Right hindlimb (tissue), 1 donor: ENCODE measurements at regions not wholly inside any gene's neighbourhood (a gene's known extent, or its start where the extent isn't known, plus 50 kb on each side); places are given as distances from the start of the nearest gene placed in this dataset.
"Not testable (repeated sequence)": the region's sequence is repeated elsewhere in the genome, so short reads cannot be mapped to it uniquely, and the experiment has no call there.

Experiments used
- DNase-seq: peaks from one replicate; pipeline ENCODE4 v3.0.0-alpha.2; 2018

- DNase-seq: no peak
These were observed 431.8 kb upstream of the CCDC54 start for GRCh38 chr3:106945435-106945834.

- DNase-seq: no peak
These were observed 430.4 kb upstream of the CCDC54 start for GRCh38 chr3:106946866-106947265.

GRCh38 chr3:106957029-106957428 lies 420.2 kb upstream of the CCDC54 start:
- DNase-seq: no peak

GRCh38 chr3:106962993-106963392 lies 414.2 kb upstream of the CCDC54 start:
- no peak for DNase-seq

- DNase-seq: no peak
These were observed 413.8 kb upstream of the CCDC54 start for GRCh38 chr3:106963442-106963841.

GRCh38 chr3:106965307-106965706 lies 411.9 kb upstream of the CCDC54 start:
- no peak for DNase-seq

GRCh38 chr3:106969596-106969995 lies 407.6 kb upstream of the CCDC54 start:
- no peak for DNase-seq

DNA sequence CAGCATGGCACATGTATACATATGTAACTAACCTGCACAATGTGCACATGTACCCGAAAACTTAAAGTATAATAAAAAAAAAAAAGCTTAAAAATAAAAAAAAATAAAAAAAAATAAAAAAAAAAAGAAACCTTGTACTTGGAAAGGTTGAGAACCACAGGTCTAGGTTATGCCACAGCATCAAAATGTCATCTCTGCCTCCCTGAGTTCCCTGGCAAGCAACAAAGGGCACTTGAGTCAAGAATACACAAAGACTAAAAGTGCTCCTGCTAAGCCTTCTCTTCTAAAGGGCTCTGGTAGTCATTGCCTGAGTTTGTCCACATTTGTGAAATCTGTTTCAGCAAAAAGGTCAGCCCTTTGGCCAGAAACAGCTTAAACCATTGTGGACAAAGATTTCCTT lies 395.8 kb upstream of the CCDC54 start:
- DNase-seq: no peak

DNA sequence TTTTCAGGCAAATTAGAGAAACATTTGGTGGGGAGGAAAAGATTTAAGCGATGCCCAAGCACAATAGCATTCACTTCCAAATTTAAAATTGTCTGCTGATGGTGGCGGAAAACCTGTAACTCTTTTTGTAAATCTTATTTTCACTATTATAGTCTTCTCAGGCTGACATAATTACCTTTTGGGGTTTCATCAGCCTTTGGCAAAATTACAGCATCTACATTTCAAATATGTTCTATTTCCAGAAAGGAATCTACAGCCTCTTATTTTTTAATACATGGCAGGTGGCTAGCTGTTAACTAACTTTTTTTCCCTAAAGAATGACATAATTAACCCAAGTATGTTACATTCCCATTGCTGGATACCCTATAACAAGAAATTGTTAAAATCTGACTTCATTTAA lies 391.5 kb upstream of the CCDC54 start:
- no peak for DNase-seq

- DNase-seq: not testable (repeated sequence)
These were observed 378.2 kb upstream of the CCDC54 start for GRCh38 chr3:106998841-106999682.

- DNase-seq: no peak
These were observed 375.6 kb upstream of the CCDC54 start for GRCh38 chr3:107001635-107002034.

DNA sequence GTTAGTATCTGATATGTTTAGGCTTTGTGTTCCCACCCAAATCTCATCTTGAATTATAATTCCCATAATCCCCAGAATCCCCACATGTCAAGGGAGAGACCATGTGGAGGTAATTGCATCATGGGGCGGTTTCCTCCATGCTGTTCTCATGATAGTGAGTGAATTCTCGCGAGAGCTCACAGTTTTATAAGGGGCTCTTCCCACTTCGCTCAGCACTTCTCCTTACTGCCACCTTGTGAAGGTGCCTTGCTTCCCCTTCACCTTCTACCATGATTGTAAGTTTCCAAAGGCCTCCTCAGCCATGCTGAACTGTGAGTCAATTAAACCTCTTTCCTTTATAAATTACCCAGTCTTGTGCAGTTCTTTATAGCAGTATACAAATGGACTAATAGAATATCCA lies 371.9 kb upstream of the CCDC54 start:
- not testable (repeated sequence) for DNase-seq

DNA sequence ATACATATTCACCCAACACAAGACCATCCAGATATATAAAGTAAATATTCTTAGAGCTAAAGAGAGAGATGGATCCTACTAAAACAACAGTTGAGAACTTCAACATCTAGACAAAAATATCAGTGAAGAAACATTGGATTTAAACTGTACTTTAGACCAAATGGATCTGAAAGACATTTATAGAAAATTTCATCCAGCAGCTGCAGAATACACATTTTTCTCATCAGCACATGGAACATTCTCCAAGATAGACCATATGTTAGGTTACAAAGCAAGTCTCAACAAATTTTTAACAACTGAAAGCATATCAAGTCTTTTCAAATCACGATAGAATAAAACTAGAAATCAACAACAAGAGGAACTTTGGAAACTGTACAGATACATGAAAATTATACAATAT lies 369.0 kb upstream of the CCDC54 start:
- DNase-seq: no peak

GRCh38 chr3:107013641-107014040 lies 363.6 kb upstream of the CCDC54 start:
- DNase-seq: no peak

GRCh38 chr3:107024551-107025026 lies 352.6 kb upstream of the CCDC54 start:
- DNase-seq: no peak

DNA sequence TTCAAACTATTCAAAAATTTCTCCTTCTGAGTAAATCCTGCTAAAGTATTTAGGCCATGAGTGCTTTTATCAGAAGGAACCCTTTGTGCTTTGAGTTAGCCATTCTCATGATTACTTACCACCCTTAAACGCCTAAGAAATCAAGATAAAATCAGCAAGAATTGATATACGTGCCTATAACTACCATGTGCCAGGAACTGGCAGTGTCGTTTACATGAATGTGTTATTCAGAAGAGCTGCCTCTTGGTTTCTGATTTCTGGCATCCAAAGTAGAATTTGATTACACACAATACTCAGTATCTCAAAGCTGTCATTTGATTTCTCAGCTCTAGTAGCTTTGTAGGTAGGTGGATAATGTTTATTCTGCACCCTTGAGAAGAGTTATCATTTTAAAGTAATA lies 351.3 kb upstream of the CCDC54 start:
- no peak for DNase-seq

DNA sequence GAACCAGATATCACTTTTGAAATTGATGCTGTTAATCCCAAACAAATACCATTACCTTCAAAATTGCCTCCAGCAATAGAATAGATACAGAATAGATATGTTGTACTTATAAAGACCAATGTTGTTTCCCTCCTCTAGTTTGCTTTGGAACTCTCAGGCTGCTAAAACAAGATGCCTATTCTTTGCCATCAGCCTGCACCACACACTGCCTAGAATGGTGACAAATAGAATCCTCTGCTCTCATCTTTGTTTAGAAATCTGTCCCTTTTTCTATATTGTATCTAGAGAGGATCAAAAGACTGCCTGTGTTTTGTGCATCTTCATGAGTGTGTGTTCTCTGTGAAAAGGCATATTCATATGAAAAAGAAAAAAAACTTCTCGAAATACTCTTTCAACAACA lies 349.2 kb upstream of the CCDC54 start:
- DNase-seq: no peak

GRCh38 chr3:107028626-107029025 lies 348.6 kb upstream of the CCDC54 start:
- no peak for DNase-seq

- DNase-seq: no peak
These were observed 345.1 kb upstream of the CCDC54 start for GRCh38 chr3:107032111-107032510.

DNA sequence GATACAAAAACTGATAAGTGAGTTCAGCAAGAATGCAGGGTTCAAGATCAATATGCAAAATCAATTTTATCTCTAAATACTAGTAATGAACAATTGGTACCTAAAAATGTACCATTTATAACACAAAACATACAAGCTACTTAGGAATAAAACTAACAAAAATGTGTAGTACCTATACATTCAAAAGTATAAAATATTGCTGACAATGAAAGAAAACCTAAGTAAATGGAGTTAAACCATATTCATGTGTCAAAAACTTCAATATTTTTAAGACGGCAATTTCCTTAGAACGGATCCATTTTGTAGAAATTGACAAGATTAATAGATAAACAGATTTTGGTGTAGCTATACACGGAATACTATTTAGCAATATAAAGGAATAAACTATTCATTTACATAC lies 343.1 kb upstream of the CCDC54 start:
- no peak for DNase-seq

DNA sequence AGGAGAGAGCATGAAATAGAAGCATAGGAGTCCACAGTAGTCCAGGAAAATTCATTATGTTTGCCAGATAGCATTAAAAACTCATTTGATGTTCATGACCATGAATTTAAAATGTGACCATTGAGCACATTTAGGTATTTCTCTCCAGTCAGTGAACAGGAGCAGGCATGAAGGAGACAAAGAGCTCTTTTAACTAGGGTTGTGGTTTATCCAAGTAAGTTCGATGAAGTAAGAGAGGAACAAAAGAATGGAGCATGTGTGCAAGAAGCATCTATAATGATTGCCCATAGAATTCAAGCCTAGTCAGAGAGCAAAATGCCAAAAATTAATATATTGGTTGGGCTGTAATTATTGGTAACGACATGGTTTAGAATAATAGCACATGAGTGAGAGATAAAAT lies 342.1 kb upstream of the CCDC54 start:
- DNase-seq: no peak

DNA sequence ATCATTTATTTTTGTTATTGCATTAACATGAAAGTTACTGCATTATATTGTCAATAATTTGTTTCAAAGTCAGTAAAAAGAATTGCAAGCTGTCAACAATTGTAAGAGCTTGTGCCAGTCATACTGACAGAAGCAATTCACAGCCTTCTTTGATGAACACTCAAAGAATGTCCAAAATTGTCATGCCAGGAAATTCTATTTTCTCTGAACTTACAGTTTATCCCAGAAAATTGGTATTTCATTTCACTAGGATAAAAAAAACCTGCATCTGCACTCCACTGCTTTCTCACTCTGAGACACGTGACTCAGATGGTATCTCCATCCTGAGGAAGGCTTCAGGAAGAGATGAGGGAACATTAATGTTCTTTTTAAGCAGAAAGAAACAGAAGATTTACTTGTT lies 332.6 kb upstream of the CCDC54 start:
- no peak for DNase-seq

GRCh38 chr3:107045791-107046190 lies 331.4 kb upstream of the CCDC54 start:
- peak; percentile 19 for DNase-seq

DNA sequence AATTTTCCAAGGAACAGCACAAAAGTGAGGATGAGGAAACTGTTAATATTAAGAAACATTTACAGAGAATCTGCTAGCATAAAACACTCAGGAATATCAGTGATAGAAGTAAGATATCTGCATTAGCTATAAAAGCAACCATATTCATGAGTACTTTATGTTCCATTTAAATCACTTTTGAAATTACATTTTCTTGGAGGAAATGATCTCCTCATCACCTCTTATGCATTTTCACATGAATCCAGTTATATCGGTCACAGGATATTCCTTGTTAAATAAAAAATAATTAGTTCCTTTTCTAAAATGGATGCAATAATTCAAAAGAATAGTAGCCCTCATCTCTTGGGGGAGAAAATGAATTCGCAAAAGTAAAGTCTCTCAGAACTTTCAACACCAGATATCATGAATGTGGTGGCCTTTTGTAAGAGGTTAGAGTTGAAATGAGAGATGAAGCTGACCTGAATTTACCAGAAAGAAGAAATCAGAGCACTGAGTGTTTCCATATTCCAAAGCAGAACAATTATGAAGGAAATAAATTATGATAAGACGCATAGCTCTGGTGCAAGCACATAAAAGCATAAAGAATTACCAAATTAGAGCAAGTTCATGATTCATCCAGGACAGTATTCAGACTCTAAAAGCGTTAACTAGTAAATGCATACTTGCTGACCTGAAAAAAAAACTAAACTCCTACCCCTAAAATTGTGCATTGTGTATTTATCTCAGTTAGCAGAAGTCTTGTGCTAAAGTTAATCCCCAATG lies 321.9 kb upstream of the CCDC54 start:
- DNase-seq: no peak
